Stimulated activated naive CD4-positive, alpha-beta T cell (primary cell): ENCODE measurements at regions not wholly inside any gene's neighbourhood (a gene's known extent, or its start where the extent isn't known, plus 50 kb on each side); places are given as distances from the start of the nearest gene placed in this dataset.

Experiments
- DNase-seq, 6 experiments: peaks; one replicate each; lab custom pipeline; 2025; lab: John Stamatoyannopoulos, UW

DNA sequence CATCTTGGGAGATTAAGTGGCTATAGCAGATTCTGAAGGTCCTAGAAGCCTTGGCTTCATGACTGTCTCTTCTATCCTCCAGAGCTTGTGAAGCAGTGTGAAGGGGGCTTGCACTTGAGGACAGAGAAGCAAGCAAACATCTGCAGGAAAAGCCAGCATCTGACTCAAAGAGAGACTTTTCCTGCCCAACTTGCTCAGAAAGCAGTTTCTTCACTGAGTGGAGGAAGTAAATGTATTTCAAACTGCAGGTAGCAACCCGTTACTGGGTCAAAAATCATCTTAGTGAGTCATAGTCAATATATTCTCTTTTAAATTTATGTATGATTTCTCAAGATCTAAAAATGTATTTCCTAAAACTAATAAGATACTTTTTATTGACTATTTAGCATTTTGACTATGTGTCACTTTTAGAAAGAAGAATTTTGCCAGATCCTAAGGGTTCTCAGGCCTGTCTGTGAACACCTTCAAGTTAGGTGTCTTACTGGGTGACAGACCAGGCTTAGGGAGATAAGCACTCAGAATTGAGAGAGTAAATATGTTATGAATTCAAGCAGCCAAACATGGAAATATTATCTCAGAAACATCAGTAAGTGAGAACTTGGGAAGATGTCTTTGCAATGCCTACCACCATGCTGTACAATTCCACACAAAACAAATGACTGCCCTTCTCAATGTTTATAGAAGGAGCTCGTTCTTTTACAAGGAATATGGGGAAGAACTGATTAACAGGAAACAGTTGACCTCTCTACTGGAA lies 72.6 kb upstream of the DMAC1 start:
- DNase-seq: peak in 1 of 6 experiments; percentile 1

- DNase-seq: no peak
Observed at GRCh38 chr9:7869340-7869739, 69.8 kb upstream of the DMAC1 start.

DNA sequence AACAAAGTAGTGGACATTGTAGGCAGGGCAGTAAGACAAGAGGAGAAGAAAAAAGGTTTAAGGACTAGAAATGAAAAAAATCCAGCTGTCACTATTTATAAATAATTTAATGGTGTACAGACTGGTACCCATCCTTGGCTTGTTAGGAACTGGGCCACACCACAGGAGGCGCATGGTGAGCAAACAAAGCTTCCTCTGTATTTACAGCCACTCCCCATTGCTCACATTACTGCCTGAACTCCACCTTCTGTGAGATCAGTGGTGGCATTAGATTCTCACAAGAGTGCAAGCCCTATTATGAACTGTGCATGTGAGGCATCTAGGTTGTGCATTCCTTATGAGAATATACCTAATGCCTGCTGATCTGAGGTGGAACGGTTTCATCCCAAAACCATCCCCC lies 62.6 kb upstream of the DMAC1 start:
- no peak for DNase-seq

DNA sequence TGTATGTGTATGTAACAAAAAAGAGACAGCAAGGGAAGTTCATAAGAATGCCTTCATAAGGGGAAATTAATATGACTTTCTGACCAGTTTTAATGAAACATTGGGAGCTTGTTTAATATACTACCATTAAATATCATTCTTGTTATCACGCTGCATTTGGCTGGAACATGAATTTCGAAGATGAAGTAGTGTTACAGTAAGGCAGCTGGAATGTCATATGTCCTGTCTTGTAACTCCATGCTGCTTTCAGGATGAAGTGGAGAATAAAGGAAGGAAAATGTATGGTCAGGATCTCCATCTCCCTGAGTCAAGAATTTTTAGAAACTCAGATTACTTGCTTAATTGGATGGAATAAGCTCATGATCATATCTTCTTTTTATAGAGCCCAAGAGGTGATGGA lies 61.5 kb upstream of the DMAC1 start:
- no peak for DNase-seq

DNA sequence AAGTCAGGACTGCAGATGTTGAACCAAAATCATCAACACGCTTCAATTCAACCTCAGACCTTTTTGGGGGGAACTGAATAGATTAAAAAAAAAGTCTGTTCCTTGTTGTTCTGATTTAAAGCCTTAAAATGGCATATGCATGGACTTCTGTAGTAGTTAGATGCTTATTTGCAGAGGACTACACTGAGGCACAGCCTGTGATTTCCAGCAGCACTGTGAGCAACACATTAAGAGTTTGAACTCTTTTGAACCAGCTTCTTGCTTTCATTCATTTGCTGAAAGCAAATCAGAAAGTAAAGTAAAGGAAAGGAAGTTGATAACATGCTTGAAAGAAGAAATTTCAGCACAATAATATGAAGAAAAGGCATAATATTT lies 60.7 kb upstream of the DMAC1 start:
- DNase-seq: no peak

DNA sequence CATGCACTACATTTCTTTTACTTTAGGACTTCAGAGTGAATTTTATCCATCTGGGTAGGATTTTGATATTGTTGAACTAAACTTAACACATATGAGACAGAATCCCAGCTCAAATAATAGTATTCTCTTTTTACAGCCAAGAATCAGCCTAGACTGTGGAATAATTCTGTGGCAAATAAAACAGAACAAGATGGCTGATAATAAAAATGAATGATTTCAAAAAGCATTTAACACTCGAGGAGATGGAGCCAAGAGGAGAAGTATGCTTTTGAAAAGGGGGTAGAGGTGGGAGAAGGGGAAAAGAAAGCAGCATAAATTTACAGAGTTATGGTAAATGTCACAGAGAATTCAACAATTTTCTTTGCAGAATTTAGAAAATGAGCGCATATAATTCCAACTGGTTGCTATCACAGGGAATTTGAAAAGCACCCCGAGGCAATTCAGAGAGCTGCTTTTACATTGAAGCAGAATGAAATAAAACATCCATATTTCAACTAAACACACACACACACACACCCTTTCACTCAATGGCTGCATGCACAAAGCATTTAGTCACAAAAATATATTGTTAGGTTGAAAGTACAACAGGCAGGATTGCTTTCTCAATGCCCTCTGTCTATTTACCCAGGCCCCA lies 60.2 kb upstream of the DMAC1 start:
- DNase-seq: no peak

DNA sequence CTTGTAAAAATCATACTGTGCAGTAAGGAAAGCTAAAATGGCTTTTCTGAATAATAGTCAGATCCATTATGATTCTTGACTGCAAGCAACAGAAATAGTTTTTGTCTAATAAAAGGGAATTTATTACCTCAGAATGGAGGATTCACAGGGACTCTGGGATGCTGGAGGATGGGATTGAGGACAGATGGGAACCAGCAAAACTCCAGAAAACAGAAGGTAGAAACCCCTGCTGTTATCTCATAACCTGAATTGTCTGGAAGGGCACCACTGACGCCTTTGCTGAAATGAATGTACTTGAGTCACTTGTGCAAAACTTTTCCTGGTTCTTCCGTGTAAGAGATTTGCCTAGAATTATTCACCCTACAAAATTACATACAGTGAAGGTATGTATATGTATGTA lies 58.6 kb upstream of the DMAC1 start:
- DNase-seq: no peak

DNA sequence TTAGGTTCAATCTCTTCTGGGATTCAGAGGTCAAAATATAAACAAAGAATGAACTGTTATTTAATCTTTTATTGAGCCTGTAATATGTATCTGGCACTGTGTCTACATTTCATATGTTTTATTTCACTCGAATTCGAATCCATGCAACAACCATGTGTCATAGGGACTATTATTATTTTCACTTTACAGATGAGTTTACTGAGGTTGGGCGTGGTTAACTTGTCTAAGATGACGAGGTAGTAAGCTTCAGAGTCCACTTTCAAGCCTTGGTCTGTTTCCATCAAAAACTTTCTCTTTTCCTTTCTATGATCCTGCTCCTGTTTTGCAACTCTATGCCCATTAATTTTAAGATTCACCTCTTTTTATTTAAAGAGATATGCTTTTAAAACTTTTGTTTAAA lies 55.2 kb upstream of the DMAC1 start:
- no peak for DNase-seq
